Left ventricle myocardium inferior (tissue), 1 donor: ENCODE measurements at regions not wholly inside any gene's neighbourhood (a gene's known extent, or its start where the extent isn't known, plus 50 kb on each side); places are given as distances from the start of the nearest gene placed in this dataset.

Source experiments
- DNase-seq: peaks from one replicate; pipeline ENCODE4 v3.0.0-alpha.2; 2020
- H3K27ac ChIP-seq: fragments of 200-600 bp; replicated peaks from 2 replicates; pipeline ENCODE4 v1.8.0; 2021
- H3K27me3 ChIP-seq: fragments of 200-600 bp; 2 replicates; pipeline ENCODE4 v1.8.0; 2021; ENCODE audit warnings: low read depth
- H3K36me3 ChIP-seq: fragments of 200-600 bp; 2 replicates; pipeline ENCODE4 v1.8.0; 2021
- H3K4me1 ChIP-seq: fragments of 200-600 bp; 2 replicates; pipeline ENCODE4 v1.8.0; 2021
- H3K4me3 ChIP-seq: fragments of 200-600 bp; 2 replicates; pipeline ENCODE4 v1.8.0; 2021; ENCODE audit warnings: mild to moderate bottlenecking, moderate library complexity
- H3K9me3 ChIP-seq: fragments of 200-600 bp; replicated peaks from 2 replicates; pipeline ENCODE4 v1.8.0; 2021
- CTCF ChIP-seq: fragments of 200-600 bp; IDR thresholded peaks from 2 replicates; pipeline ENCODE4 v1.8.0; 2021; ENCODE audit warnings: antibody characterized with exemption, mild to moderate bottlenecking, borderline replicate concordance
- intact Hi-C: fragments of 100-400 bp; cut with micrococcal nuclease; formaldehyde crosslinking; loops from one replicate; pipeline ENCODE4 v1.11.0; 2022
- donor health status: DM: no; HTN: yes; CAD: no; lungs with severe emphysema.

GRCh38 chr9:107216329-107216728 is 66.8 kb upstream of the RAD23B start:
- no peak for TF ChIP-seq CTCF
- intact Hi-C loops, result no loop called here
- Histone ChIP-seq H3K27me3 (no peaks in the 10 kb centered on the region), H3K36me3 (no peaks in the 10 kb centered on the region), H3K4me3 (no peak overlapping the region), H3K4me1 (no peaks in the 10 kb centered on the region), H3K27ac (no peak overlapping the region), H3K9me3 (no peaks in the 10 kb centered on the region)
- no peak for DNase-seq

- Histone ChIP-seq H3K4me3 (no peak overlapping the region), H3K36me3 (no peaks in the 10 kb centered on the region), H3K27me3 (no peaks in the 10 kb centered on the region), H3K27ac (no peak overlapping the region), H3K9me3 (no peaks in the 10 kb centered on the region), H3K4me1 (no peaks in the 10 kb centered on the region)
- intact Hi-C loops, result no loop called here
- no peak for TF ChIP-seq CTCF
- DNase-seq, result no peak
Measured at GRCh38 chr9:107218829-107219485, 64.1 kb upstream of the RAD23B start.

- H3K9me3 ChIP-seq, result no peaks in the 10 kb centered on the region
- TF ChIP-seq CTCF, result no peak
- no peaks in the 10 kb centered on the region for H3K27me3 ChIP-seq
- DNase-seq, result no peak
- no peak overlapping the region for H3K27ac ChIP-seq
- H3K4me3 ChIP-seq, result no peak overlapping the region
- intact Hi-C loops, result no loop called here
- H3K36me3 ChIP-seq, result no peaks in the 10 kb centered on the region
- no peaks in the 10 kb centered on the region for H3K4me1 ChIP-seq
Measured at GRCh38 chr9:107219486-107220077, 63.5 kb upstream of the RAD23B start.

GRCh38 chr9:107221321-107221720 is 61.8 kb upstream of the RAD23B start:
- Histone ChIP-seq H3K9me3 (no peaks in the 10 kb centered on the region), H3K27ac (no peak overlapping the region), H3K27me3 (no peaks in the 10 kb centered on the region), H3K4me3 (no peak overlapping the region), H3K36me3 (no peaks in the 10 kb centered on the region), H3K4me1 (no peaks in the 10 kb centered on the region)
- TF ChIP-seq CTCF, result no peak
- intact Hi-C loops, result no loop called here
- DNase-seq, result no peak

GRCh38 chr9:107222020-107222522 is 61.0 kb upstream of the RAD23B start:
- H3K27me3 ChIP-seq, result peaks cover 3% of the 10 kb centered on the region
- no peak for TF ChIP-seq CTCF
- H3K27ac ChIP-seq, result no peak overlapping the region
- H3K9me3 ChIP-seq, result no peaks in the 10 kb centered on the region
- H3K4me1 ChIP-seq, result no peaks in the 10 kb centered on the region
- no peak for DNase-seq
- no peak overlapping the region for H3K4me3 ChIP-seq
- no peaks in the 10 kb centered on the region for H3K36me3 ChIP-seq
- intact Hi-C loops, result no loop called here
